Right ventricle myocardium inferior (tissue), 1 donor: ENCODE measurements at regions not wholly inside any gene's neighbourhood (a gene's known extent, or its start where the extent isn't known, plus 50 kb on each side); places are given as distances from the start of the nearest gene placed in this dataset.
"Not testable (repeated sequence)": the region's sequence is repeated elsewhere in the genome, so short reads cannot be mapped to it uniquely, and the experiment has no call there.

Experiments
- ATAC-seq: fragments of 200-7000 bp; cut with Tn5 transposase; one replicate; pipeline ENCODE4 v1.9.1; 2020; ENCODE audit warnings: mild to moderate bottlenecking, moderate library complexity
- DNase-seq: peaks from one replicate; pipeline ENCODE4 v3.0.0; 2021; ENCODE audit errors: missing footprints
- intact Hi-C: fragments of 100-400 bp; cut with DNase I; formaldehyde crosslinking; loops from one replicate; pipeline ENCODE4 v1.11.0; 2022
- donor health status: DM: no; HTN: yes; CAD: no; lungs with severe emphysema.

DNA sequence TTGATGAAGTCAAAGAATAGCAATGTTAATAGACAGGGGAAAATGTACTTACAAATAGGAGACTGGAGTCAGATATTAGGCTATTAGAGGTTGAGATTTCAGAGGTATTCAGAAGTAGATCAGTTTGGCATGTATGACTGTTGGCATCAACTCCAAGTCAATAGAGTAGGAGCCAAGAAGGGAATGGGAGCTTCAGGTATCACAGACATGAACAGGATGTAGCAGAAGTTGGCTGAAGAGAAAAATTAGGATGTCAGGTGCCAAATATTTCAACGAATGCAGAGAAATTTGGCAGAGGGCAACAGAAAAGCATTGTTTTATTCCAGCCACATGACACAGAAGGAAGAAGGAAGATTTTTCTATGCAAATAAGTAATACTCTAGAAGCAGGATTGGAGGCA is 69.7 kb downstream of the GLYATL1 start:
- DNase-seq: no peak
- ATAC-seq: no peak
- intact Hi-C loops: no loop called here

DNA sequence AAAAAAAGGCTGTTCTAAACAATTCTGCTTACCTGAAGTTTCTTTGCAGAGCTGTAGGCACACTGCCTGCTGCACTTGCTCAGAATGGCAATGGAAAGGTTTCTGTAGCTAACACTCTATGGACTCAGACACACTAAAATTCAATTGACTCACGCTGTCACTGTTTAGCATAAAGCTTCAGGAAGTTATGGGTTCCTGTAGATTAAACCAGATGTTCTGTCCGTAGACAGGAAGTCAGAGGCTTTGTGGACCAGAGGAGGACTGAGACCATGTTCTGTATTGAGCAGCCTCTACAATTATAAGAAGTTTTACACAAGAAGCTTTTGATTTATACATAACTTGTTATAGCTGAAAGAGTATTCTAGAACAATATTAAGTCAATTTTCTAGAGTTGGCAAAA is 70.4 kb downstream of the GLYATL1 start:
- no peak for ATAC-seq
- intact Hi-C loops: no loop called here
- DNase-seq: no peak

DNA sequence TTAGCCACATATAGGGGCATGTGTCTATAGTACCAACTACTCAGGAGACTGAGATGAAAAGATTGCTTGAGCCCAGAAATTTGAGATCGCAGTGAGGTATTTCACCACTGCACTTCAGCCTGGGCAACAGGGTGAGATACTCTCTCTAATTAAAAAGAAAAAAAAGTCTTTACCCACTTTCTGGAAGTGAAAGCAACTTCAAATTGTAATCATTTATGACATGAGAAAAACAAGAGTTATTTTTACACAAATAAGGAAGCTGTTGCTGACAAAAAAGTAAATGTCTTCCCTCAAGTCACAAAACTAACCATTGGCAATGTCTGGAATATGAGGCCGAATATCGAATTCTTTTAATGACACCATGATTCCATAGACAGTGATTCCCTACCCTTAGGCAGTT is 71.4 kb downstream of the GLYATL1 start:
- no peak for DNase-seq
- ATAC-seq: no peak
- intact Hi-C loops: no loop called here

DNA sequence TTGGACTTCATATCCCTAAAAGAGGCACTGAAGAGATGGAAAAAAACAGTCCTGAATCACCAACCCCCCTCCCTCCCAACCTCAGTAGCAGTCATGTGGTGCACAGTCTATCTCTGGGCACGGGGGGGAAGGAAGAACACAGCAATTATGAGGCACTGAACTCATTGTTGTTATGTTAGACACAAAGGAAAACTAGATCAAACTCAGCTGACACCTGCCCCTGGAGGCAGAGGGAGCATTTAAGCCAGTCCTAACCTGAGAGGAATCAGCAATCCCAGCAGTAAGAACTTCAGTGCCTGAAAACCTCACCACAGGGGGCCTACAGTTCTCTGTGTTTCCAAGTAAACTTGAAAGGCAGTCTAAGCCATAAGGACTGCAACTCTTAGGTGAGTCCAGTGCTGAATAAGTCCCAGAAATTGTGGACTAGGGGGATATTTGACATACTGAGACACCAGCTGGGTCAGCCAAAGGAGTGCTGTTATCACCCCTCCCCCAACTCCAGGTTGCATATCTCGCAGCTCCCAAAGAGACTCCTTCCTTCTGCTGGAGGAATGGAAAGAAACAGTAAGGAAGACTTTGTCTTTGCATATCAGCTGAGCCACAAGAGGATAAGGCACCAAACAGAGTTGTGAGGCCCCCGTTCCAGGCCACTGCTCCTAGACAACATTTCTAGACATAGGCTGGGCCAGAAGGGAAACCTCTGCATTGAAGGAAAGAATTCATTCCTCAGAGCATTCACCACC is 72.5 kb downstream of the GLYATL1 start:
- DNase-seq (no peak), ATAC-seq (no peak)
- intact Hi-C loops: no loop called here

GRCh38 chr11:59012398-59013265 is 73.3 kb downstream of the GLYATL1 start:
- intact Hi-C loops: no loop called here
- ATAC-seq (peak; percentile 28), DNase-seq (no peak)

- intact Hi-C loops: no loop called here
- ATAC-seq (no peak), DNase-seq (no peak)
Measured at GRCh38 chr11:59025097-59025496, 61.0 kb upstream of the GLYATL1B start.

DNA sequence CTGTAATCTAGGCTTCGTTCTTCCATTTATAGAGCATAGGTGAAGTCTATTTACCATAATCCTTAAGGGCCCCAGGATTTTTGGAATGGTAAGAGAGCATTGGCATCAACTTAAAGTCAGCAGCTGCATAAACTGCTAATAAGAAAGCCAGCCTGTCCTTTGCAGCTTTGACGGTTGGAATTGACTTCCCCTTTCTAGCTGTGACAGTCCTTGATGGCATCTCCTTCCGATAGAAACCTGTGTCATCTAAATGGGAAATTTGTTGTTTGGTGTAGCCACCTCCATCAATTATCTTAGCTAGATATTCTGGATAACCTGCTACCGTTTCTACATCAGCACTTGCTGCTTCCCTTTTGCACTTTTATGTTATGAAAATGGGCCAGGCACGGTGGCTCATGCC is 58.0 kb upstream of the GLYATL1B start:
- no peak for ATAC-seq
- intact Hi-C loops: no loop called here
- DNase-seq: no peak

DNA sequence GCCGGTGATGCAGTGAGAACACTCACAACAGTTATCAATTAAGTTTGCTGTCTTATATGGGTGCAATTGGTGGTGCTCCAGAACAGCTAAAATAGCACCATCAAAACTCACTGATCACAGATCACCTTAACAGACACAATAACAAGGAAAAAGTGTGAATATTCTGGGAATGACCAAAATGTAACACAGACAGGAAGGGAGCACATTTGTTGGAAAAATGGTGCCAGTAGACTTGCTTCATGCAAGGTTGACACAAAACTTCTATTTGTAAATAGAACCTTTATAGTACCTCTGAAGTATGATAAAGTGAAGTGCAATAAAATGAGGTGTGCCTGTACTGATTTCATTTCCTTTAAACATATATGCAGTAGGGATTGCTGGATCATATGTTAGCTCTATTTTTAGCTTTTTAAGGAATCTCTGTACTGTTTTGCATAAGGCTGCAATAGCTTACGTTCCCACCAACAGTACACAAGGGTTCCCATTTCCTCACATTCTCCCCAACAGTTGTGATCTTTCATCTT is 56.7 kb upstream of the GLYATL1B start:
- DNase-seq: no peak
- ATAC-seq: no peak
- intact Hi-C loops: no loop called here

GRCh38 chr11:59030037-59030436 is 56.1 kb upstream of the GLYATL1B start:
- DNase-seq (no peak), ATAC-seq (no peak)
- intact Hi-C loops: no loop called here

DNA sequence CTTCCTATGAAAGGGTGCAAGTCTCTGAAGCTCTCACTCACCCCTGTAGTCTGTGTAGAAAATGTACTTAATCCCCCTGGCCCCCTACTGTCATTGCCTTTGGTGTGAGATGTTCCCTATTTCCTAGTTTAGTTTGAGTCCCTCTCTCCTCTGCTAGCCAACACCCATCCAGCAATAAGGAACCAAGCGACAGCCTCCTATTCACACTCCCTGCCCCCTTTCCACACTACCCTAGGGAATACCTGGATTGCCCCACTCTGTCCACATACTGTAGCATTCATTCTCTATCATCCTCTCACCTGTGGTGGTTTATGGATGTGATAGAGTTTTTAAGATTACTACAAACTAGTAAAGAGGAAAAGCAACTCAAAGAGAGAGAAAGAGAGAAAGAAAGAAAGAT is 54.4 kb upstream of the GLYATL1B start:
- intact Hi-C loops, ATAC-seq, DNase-seq: not testable (repeated sequence)
